RWPE2 (cell line): ENCODE measurements at regions not wholly inside any gene's neighbourhood (a gene's known extent, or its start where the extent isn't known, plus 50 kb on each side); places are given as distances from the start of the nearest gene placed in this dataset.

Experiments used
- ATAC-seq: fragments of 200-7000 bp; cut with Tn5 transposase; 3 replicates; pipeline ENCODE4 v1.9.1; 2021; ENCODE audit warnings: low read depth
- DNase-seq: peaks from one replicate; pipeline ENCODE4 v3.0.0-alpha.2; 2020; ENCODE audit warnings: low spot score
- H3K27ac ChIP-seq: fragments of 450-650 bp; 2 replicates; pipeline ENCODE4 v1.5.1; 2017; ENCODE audit warnings: mild to moderate bottlenecking; ENCODE audit not compliant: poor library complexity, severe bottlenecking
- H3K27me3 ChIP-seq: fragments of 250-450 bp; sonication (Bioruptor Pico); 2 replicates; pipeline ENCODE4 v1.5.1; 2021; ENCODE audit warnings: mild to moderate bottlenecking, moderate library complexity; ENCODE audit not compliant: insufficient read depth, poor library complexity, severe bottlenecking
- H3K36me3 ChIP-seq: fragments of 250-450 bp; sonication (Bioruptor Pico); 2 replicates; pipeline ENCODE4 v1.5.1; 2020; ENCODE audit warnings: low read depth, mild to moderate bottlenecking, moderate library complexity
- H3K4me1 ChIP-seq: fragments of 250-450 bp; sonication (Bioruptor Pico); 2 replicates; pipeline ENCODE4 v1.5.1; 2021; ENCODE audit warnings: mild to moderate bottlenecking, moderate library complexity; ENCODE audit not compliant: insufficient read depth, poor library complexity, severe bottlenecking
- H3K4me3 ChIP-seq: fragments of 250-450 bp; sonication (Bioruptor Pico); 2 replicates; pipeline ENCODE4 v1.5.1; 2021; ENCODE audit warnings: mild to moderate bottlenecking, moderate library complexity; ENCODE audit not compliant: severe bottlenecking
- H3K9me3 ChIP-seq: fragments of 250-450 bp; sonication (Bioruptor Pico); 2 replicates; pipeline ENCODE4 v1.5.1; 2021; ENCODE audit warnings: mild to moderate bottlenecking, moderate library complexity; ENCODE audit not compliant: severe bottlenecking
- CTCF ChIP-seq: fragments of 450-650 bp; IDR thresholded peaks from one replicate; pipeline ENCODE4 v1.5.1; 2017; ENCODE audit warnings: mild to moderate bottlenecking, moderate library complexity; ENCODE audit not compliant: poor library complexity, severe bottlenecking

- Histone ChIP-seq H3K36me3 (no peaks in the 10 kb centered on the region), H3K27me3 (no peaks in the 10 kb centered on the region), H3K27ac (no peak overlapping the region), H3K4me3 (no peak overlapping the region), H3K4me1 (no peaks in the 10 kb centered on the region), H3K9me3 (no peaks in the 10 kb centered on the region)
- no peak for ATAC-seq
- TF ChIP-seq CTCF, result no peak
- DNase-seq, result no peak
These were observed 596.3 kb upstream of the CNTNAP2 start for GRCh38 chr7:145520284-145520683.

DNA sequence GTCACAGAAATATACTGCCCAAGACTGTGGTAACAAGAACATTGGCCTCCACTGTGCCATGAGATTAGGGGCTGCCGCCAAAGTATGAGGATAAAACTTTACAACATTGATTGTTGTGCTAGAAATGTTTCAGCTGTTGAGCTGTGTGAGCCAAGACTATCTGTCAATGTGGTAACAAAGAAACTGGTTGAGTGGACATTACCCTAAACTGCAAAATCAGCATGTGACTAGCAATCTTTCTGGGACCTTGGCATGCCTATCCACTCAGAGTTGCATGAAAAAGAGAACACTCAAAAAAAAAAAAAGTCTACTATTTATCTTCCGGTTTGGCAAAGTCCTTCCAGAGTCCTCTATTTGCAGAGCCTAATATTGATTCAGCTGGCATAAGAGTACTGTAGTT lies 605.6 kb upstream of the CNTNAP2 start:
- Histone ChIP-seq H3K27me3 (no peaks in the 10 kb centered on the region), H3K36me3 (no peaks in the 10 kb centered on the region), H3K27ac (no peak overlapping the region), H3K9me3 (peaks cover 2% of the 10 kb centered on the region), H3K4me1 (no peaks in the 10 kb centered on the region), H3K4me3 (no peak overlapping the region)
- no peak for TF ChIP-seq CTCF
- DNase-seq (no peak), ATAC-seq (no peak)

- Histone ChIP-seq H3K27me3 (no peaks in the 10 kb centered on the region), H3K36me3 (no peaks in the 10 kb centered on the region), H3K27ac (no peak overlapping the region), H3K4me1 (no peaks in the 10 kb centered on the region), H3K9me3 (peaks cover 3% of the 10 kb centered on the region), H3K4me3 (no peak overlapping the region)
- no peak for DNase-seq
- TF ChIP-seq CTCF, result no peak
- ATAC-seq, result no peak
These were observed 618.6 kb upstream of the CNTNAP2 start for GRCh38 chr7:145497911-145498525.

DNA sequence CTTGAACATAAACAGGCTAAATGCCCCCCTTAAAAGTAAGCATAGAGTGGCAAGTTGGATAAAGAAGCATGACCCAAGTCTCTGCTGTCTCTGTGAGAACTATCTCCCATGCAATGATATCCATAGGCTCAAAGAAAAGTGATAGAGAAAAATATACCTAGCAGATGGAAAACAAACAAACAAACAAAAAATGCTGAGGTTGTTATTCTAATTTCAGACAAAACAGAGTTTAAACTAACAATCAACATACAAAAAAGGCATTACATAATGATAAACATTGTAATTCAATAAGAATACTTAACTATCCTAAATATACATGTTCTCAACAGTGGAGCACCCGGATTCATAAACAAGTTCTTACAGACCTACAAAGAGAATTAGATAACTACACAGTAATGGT lies 626.2 kb upstream of the CNTNAP2 start:
- no peaks in the 10 kb centered on the region for H3K36me3 ChIP-seq
- H3K4me3 ChIP-seq, result no peak overlapping the region
- H3K27ac ChIP-seq, result no peak overlapping the region
- H3K27me3 ChIP-seq, result no peaks in the 10 kb centered on the region
- peaks cover 3% of the 10 kb centered on the region for H3K9me3 ChIP-seq
- no peaks in the 10 kb centered on the region for H3K4me1 ChIP-seq
- TF ChIP-seq CTCF, result no peak
- no peak for DNase-seq
- ATAC-seq, result no peak

DNA sequence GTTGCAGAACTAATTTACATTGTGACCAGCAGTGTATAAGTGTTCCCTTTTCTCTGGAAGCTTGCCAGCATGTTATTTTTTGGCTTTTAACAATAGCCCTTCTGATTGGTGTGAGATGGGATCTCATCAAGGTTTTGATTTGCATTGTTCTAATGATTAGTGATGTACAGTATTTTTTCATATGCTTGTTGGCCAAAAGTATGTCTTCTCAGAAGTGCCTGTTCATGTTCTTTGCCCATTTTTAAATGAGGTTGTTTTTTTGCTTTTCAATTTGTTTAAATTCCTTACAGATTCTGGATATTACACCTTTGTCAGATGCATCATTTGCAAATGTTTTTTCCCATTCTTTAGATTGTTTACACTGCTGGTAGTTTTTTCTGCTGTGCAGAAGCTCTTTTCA lies 627.0 kb upstream of the CNTNAP2 start:
- H3K4me1 ChIP-seq, result no peaks in the 10 kb centered on the region
- H3K27me3 ChIP-seq, result no peaks in the 10 kb centered on the region
- TF ChIP-seq CTCF, result no peak
- H3K9me3 ChIP-seq, result peaks cover 3% of the 10 kb centered on the region
- ATAC-seq, result no peak
- H3K36me3 ChIP-seq, result no peaks in the 10 kb centered on the region
- DNase-seq, result no peak
- no peak overlapping the region for H3K27ac ChIP-seq
- no peak overlapping the region for H3K4me3 ChIP-seq
